ENCODE measurements at regions not wholly inside any gene's neighbourhood (a gene's known extent, or its start where the extent isn't known, plus 50 kb on each side); places are given as distances from the start of the nearest gene placed in this dataset.

- no peak overlapping the region for H3K27ac ChIP-seq (ENCODE audit: low read depth in 2 of 2, low read length in 1 of 2)
- ChIA-PET POLR2A (no interaction called here), CTCF (no interaction called here)
- H3K9ac ChIP-seq = no peak overlapping the region
- H3K27me3 ChIP-seq (ENCODE audit: insufficient read depth) = peaks cover 3% of the 10 kb centered on the region
- H3K4me1 ChIP-seq (ENCODE audit: control insufficient read depth in 1 of 2, insufficient read depth in 2 of 2, low read depth in 1 of 2, low read length in 1 of 2) = no peaks in the 10 kb centered on the region; a peak in 1 of 4 replicates
- H3F3A ChIP-seq (replicated peaks; ENCODE audit: insufficient read depth) = no peaks in the 10 kb centered on the region
- H3K9me3 ChIP-seq = no peaks in the 10 kb centered on the region
- H2AFZ ChIP-seq (ENCODE audit: low read depth) = no peak overlapping the region
- no peak overlapping the region for H3K4me2 ChIP-seq
- no peaks in the 10 kb centered on the region for H3K36me3 ChIP-seq (replicated peaks in 1 of 2; ENCODE audit: control insufficient read depth in 1 of 2, insufficient read depth in 2 of 2, low read length in 1 of 2)
- H3K9me2 ChIP-seq = no peaks in the 10 kb centered on the region
- H4K20me1 ChIP-seq (ENCODE audit: insufficient read depth) = no peaks in the 10 kb centered on the region
- H3K79me2 ChIP-seq (ENCODE audit: insufficient read depth) = no peaks in the 10 kb centered on the region
- 77% methylated on average over 11 of the region's 12 CpGs for WGBS (ENCODE audit: low lambda C conversion rate)
- no peak for DNase-seq
- no peak overlapping the region for H3K4me3 ChIP-seq (ENCODE audit: low read depth in 2 of 2, low read length in 1 of 2)
- TF ChIP-seq TCF12 (IDR thresholded peaks at IDR 0.05) (no peak), SIN3A (IDR thresholded peaks at IDR 0.05; ENCODE audit: borderline replicate concordance, low read depth, low read length) (no peak), FOSL2 (IDR thresholded peaks at IDR 0.05; ENCODE audit: borderline replicate concordance, low read depth) (no peak), GATA2 (CRISPR knock-in tag; IDR thresholded peaks at IDR 0.05) (no peak), EP300 (IDR thresholded peaks at IDR 0.05; ENCODE audit: borderline replicate concordance in 1 of 2, low read depth in 1 of 2, low read length in 1 of 2) (no peak), GABPA (IDR thresholded peaks at IDR 0.05; ENCODE audit: low read depth) (no peak), FOXM1 (IDR thresholded peaks at IDR 0.05; ENCODE audit: low read depth) (no peak), POLR2AphosphoS5 (IDR thresholded peaks at IDR 0.05; ENCODE audit: low read depth, low read length) (no peak), RFX5 (IDR thresholded peaks at IDR 0.05; ENCODE audit: low read length) (no peak), MAX (IDR thresholded peaks at IDR 0.05; ENCODE audit: low read depth) (no peak), RAD21 (IDR thresholded peaks at IDR 0.05; ENCODE audit: low read length) (no peak), TAF1 (IDR thresholded peaks at IDR 0.05; ENCODE audit: borderline replicate concordance, low read depth, low read length) (no peak), SMC3 (IDR thresholded peaks at IDR 0.05; ENCODE audit: low read depth, low read length) (no peak), EZH2phosphoT487 (IDR thresholded peaks at IDR 0.05; ENCODE audit: borderline replicate concordance, low read depth) (no peak), USF2 (IDR thresholded peaks at IDR 0.05; ENCODE audit: borderline replicate concordance, low read depth, low read length) (no peak), TEAD4 (IDR thresholded peaks at IDR 0.05; ENCODE audit: borderline replicate concordance, insufficient read depth) (no peak), FOXJ3 (CRISPR knock-in tag; IDR thresholded peaks at IDR 0.05) (no peak)
- TF ChIP-seq, protein P1, sequence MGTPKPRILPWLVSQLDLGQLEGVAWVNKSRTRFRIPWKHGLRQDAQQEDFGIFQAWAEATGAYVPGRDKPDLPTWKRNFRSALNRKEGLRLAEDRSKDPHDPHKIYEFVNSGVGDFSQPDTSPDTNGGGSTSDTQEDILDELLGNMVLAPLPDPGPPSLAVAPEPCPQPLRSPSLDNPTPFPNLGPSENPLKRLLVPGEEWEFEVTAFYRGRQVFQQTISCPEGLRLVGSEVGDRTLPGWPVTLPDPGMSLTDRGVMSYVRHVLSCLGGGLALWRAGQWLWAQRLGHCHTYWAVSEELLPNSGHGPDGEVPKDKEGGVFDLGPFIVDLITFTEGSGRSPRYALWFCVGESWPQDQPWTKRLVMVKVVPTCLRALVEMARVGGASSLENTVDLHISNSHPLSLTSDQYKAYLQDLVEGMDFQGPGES (IDR thresholded peaks at IDR 0.05; ENCODE audit: low read depth, low read length) = no peak
Measured at GRCh38 chrX:39915596-39915995, 182.2 kb downstream of the BCOR start.

DNA sequence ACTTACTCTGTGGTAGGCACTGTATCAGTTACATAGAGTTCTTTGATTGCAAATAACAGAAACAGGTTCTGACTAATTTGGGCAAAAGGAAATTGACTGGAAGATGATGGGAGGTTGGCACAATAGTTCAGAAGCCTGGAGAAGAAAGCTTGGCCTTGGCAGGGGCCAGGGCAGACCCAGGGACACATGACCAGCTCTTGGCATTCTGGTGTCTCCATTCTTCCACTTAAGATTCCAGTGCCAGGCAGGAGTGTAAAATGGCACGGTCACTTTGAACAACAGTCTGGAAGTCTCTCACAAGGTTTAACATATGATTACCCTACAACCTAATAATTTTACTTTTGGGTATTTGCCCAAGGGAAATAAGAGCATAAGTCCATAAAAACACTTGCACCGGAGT lies 175.9 kb downstream of the BCOR start:
- Histone ChIP-seq H3K4me2 (no peak overlapping the region), H3K4me3 (ENCODE audit: low read depth in 2 of 2, low read length in 1 of 2) (no peak overlapping the region), H3K27ac (ENCODE audit: low read depth in 2 of 2, low read length in 1 of 2) (no peak overlapping the region), H3K27me3 (ENCODE audit: insufficient read depth) (peaks cover 12% of the 10 kb centered on the region), H3K79me2 (ENCODE audit: insufficient read depth) (no peaks in the 10 kb centered on the region), H3K9ac (no peak overlapping the region), H3F3A (replicated peaks; ENCODE audit: insufficient read depth) (no peaks in the 10 kb centered on the region), H2AFZ (ENCODE audit: low read depth) (no peak overlapping the region), H3K9me2 (no peaks in the 10 kb centered on the region), H3K9me3 (no peaks in the 10 kb centered on the region), H4K20me1 (ENCODE audit: insufficient read depth) (no peaks in the 10 kb centered on the region), H3K4me1 (ENCODE audit: control insufficient read depth in 1 of 2, insufficient read depth in 2 of 2, low read depth in 1 of 2, low read length in 1 of 2) (no peaks in the 10 kb centered on the region; a peak in 1 of 4 replicates), H3K36me3 (replicated peaks in 1 of 2; ENCODE audit: control insufficient read depth in 1 of 2, insufficient read depth in 2 of 2, low read length in 1 of 2) (no peaks in the 10 kb centered on the region)
- CTCF ChIA-PET = no interaction called here
- POLR2A ChIA-PET = no interaction called here
- no peak for DNase-seq
- WGBS (ENCODE audit: low lambda C conversion rate) = 52% methylated on average over 2 of the region's 2 CpGs
- TF ChIP-seq, protein P2, sequence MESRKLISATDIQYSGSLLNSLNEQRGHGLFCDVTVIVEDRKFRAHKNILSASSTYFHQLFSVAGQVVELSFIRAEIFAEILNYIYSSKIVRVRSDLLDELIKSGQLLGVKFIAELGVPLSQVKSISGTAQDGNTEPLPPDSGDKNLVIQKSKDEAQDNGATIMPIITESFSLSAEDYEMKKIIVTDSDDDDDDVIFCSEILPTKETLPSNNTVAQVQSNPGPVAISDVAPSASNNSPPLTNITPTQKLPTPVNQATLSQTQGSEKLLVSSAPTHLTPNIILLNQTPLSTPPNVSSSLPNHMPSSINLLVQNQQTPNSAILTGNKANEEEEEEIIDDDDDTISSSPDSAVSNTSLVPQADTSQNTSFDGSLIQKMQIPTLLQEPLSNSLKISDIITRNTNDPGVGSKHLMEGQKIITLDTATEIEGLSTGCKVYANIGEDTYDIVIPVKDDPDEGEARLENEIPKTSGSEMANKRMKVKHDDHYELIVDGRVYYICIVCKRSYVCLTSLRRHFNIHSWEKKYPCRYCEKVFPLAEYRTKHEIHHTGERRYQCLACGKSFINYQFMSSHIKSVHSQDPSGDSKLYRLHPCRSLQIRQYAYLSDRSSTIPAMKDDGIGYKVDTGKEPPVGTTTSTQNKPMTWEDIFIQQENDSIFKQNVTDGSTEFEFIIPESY (IDR thresholded peaks at IDR 0.05; ENCODE audit: borderline replicate concordance, low read depth) = no peak
- TF ChIP-seq POLR2AphosphoS5 (IDR thresholded peaks at IDR 0.05; ENCODE audit: low read depth, low read length) (no peak), FOXJ3 (CRISPR knock-in tag; IDR thresholded peaks at IDR 0.05) (no peak), TEAD4 (IDR thresholded peaks at IDR 0.05; ENCODE audit: borderline replicate concordance, insufficient read depth) (no peak), MXI1 (IDR thresholded peaks at IDR 0.05; ENCODE audit: low read depth, low read length) (no peak), ELF1 (IDR thresholded peaks at IDR 0.05) (no peak), RXRA (IDR thresholded peaks at IDR 0.05; ENCODE audit: borderline replicate concordance, low read depth) (no peak), FOSL2 (IDR thresholded peaks at IDR 0.05; ENCODE audit: borderline replicate concordance, low read depth) (no peak)
- TF ChIP-seq, protein P3, sequence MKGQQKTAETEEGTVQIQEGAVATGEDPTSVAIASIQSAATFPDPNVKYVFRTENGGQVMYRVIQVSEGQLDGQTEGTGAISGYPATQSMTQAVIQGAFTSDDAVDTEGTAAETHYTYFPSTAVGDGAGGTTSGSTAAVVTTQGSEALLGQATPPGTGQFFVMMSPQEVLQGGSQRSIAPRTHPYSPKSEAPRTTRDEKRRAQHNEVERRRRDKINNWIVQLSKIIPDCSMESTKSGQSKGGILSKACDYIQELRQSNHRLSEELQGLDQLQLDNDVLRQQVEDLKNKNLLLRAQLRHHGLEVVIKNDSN (IDR thresholded peaks at IDR 0.05; ENCODE audit: borderline replicate concordance, low read depth) = no peak
- TF ChIP-seq, protein P4, sequence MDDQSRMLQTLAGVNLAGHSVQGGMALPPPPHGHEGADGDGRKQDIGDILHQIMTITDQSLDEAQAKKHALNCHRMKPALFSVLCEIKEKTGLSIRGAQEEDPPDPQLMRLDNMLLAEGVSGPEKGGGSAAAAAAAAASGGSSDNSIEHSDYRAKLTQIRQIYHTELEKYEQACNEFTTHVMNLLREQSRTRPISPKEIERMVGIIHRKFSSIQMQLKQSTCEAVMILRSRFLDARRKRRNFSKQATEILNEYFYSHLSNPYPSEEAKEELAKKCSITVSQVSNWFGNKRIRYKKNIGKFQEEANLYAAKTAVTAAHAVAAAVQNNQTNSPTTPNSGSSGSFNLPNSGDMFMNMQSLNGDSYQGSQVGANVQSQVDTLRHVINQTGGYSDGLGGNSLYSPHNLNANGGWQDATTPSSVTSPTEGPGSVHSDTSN (IDR thresholded peaks at IDR 0.05) = no peak
